Lower leg skin (tissue), 4 donors: ENCODE measurements at regions not wholly inside any gene's neighbourhood (a gene's known extent, or its start where the extent isn't known, plus 50 kb on each side); places are given as distances from the start of the nearest gene placed in this dataset.

Experiments used
- DNase-seq, 2 donors: peaks; one replicate each; pipeline ENCODE4 v3.0.0-alpha.2; 2019; ENCODE audit warnings: low spot score in 2 of 2
- H3K4me3 ChIP-seq: fragments of 200-600 bp; sonication (generic); 2 replicates; pipeline ENCODE4 v1.5.1; 2017; ENCODE audit warnings: mild to moderate bottlenecking, low read depth; ENCODE audit not compliant: poor library complexity, severe bottlenecking
- POLR2A ChIP-seq, 2 donors: fragments of 450-650 bp; IDR thresholded peaks; one replicate each; pipeline ENCODE4 v1.6.1; 2016 to 2017; ENCODE audit warnings: antibody characterized with exemption in 2 of 2, mild to moderate bottlenecking in 1 of 2, moderate library complexity in 1 of 2
- WGBS, 2 donors: methylation state at CpG; one replicate each; pipeline ENCODE4 v1.1.5; 2018; 5-methylcytosine and 5-hydroxymethylcytosine counted together
- intact Hi-C: fragments of 100-400 bp; cut with DNase I; formaldehyde crosslinking; loops from one replicate; pipeline ENCODE4 v1.15.0; 2023; ENCODE audit warnings: low total_unique reads
- TF ChIP-seq, protein P1 (sequence below), 3 donors: fragments of 450-650 bp; IDR thresholded peaks; one replicate each; pipeline ENCODE4 v1.5.1; 2016; ENCODE audit warnings: antibody characterized with exemption in 3 of 3, mild to moderate bottlenecking in 3 of 3, moderate library complexity in 2 of 3

DNA sequence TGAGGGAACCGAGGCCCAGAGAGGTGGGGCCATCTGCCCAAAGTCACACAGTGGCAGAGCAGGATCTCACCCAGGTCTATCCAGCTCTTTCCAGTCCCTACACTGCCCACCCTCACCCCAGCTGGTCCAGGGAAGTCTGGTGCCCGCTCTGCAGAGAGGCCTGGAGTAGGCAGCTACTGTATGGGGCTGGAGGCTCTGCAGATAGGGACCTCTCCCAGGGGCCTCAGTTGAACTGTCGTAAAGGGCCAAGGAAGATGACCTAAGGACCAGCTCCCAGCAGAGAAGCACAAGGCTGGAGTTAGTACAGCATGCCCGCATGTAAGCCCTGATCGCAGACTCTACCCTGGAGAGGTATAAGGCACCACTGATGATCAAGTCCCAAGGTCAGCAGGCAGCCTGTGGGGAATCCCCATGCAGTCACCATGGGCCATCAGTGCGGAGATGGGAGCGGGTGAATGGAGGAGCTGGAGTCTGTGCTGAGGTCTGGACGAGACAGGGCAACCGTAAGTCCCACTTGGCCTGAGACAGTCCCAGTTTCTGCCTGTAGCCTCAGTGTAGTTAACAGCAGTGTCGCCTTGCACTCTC lies 320.2 kb downstream of the MATN1 start:
- intact Hi-C loops, result loop anchor here (10.0 kb wide), 1 partner anchor 302 kb away; no protein-coding TSS in a partner anchor
- no peak for TF ChIP-seq POLR2A (IDR thresholded peaks at IDR 0.05)
- TF ChIP-seq, protein P1, sequence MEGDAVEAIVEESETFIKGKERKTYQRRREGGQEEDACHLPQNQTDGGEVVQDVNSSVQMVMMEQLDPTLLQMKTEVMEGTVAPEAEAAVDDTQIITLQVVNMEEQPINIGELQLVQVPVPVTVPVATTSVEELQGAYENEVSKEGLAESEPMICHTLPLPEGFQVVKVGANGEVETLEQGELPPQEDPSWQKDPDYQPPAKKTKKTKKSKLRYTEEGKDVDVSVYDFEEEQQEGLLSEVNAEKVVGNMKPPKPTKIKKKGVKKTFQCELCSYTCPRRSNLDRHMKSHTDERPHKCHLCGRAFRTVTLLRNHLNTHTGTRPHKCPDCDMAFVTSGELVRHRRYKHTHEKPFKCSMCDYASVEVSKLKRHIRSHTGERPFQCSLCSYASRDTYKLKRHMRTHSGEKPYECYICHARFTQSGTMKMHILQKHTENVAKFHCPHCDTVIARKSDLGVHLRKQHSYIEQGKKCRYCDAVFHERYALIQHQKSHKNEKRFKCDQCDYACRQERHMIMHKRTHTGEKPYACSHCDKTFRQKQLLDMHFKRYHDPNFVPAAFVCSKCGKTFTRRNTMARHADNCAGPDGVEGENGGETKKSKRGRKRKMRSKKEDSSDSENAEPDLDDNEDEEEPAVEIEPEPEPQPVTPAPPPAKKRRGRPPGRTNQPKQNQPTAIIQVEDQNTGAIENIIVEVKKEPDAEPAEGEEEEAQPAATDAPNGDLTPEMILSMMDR (IDR thresholded peaks at IDR 0.05), result no peak
- H3K4me3 ChIP-seq, result no peak overlapping the region
- peak in 1 of 2 donors; percentile 63 for DNase-seq
- 91 to 95% methylated on average over 10 of the region's 10 CpGs for WGBS, 2 donors

DNA sequence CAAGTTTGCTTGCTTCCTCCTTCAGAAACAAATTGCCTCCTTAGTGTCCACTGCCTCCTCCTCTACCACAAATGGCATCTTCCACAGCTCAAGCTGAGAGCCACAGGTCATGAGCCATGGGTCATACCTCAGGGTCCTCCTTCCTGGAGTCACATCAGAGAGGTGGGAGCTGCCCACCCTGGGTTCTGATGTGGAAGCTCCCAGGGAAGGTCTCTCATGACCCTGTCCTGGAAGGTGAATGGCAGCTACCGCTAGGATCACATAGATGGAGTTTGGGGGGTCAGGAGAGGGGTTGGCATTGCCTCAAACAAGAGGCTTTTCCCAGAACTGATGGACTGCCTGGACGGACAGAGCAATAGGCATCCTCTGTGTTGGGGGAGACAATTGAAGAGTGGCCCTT lies 321.4 kb downstream of the MATN1 start:
- 82 to 94% methylated on average over 2 of the region's 2 CpGs for WGBS, 2 donors
- intact Hi-C loops, result loop anchor here (10.0 kb wide), 1 partner anchor 303 kb away; no protein-coding TSS in a partner anchor
- TF ChIP-seq, protein P1 (IDR thresholded peaks at IDR 0.05), result no peak
- TF ChIP-seq POLR2A (IDR thresholded peaks at IDR 0.05), result no peak
- no peak overlapping the region for H3K4me3 ChIP-seq
- DNase-seq, result peak in 1 of 2 donors; percentile 42

DNA sequence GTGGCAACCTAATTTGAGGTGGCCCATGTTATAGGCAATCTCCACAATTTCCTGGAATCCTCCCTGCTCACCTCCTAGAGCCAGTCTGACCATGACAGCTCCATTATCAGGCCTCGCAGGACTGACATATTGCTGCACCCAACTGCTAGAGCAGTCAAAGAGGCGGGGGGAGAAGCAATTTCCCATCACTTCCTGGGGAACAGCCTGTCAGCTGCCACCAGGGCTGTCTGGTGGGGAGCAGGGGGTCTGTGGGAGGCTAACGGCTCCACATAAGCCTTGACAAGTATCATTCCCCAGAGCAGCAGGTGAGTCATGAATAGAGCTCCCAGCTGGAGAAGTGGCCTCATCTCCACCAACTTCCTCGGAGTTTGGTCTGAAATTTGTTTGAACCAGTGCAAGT lies 322.9 kb downstream of the MATN1 start:
- intact Hi-C loops, result loop anchor here (10.0 kb wide), 1 partner anchor 304 kb away; no protein-coding TSS in a partner anchor
- DNase-seq, result peak in 1 of 2 donors; percentile 8
- no peak overlapping the region for H3K4me3 ChIP-seq
- WGBS, 2 donors, result 59 to 80% methylated on average over 3 to 4 of the region's 4 CpGs
- TF ChIP-seq, protein P1 (IDR thresholded peaks at IDR 0.05), result no peak
- TF ChIP-seq POLR2A (IDR thresholded peaks at IDR 0.05), result no peak

DNA sequence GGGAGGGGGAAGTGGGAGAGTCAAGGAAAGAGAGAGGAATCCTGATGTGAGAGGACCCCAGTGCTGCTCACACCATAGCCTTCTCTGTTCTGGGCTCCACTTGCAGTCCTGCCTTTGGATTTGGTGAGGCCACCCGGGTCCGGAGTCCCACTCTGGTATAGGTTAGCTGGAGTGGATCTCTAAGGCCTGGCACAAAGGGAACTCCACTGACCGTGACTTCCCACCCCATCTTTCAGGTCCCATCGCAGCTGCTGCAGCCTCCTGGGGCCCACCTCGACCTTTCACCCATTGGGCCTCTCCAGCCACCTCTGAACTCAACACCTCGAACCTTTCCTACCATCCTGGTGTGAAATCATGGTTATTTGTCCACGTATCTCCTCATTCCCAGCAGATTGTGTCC lies 324.4 kb downstream of the MATN1 start:
- no peak overlapping the region for H3K4me3 ChIP-seq
- 80 to 88% methylated on average over 7 of the region's 7 CpGs for WGBS, 2 donors
- intact Hi-C loops, result no loop called here
- peak in 1 of 2 donors; percentile 65 for DNase-seq
- TF ChIP-seq, protein P1 (IDR thresholded peaks at IDR 0.05), result no peak
- no peak for TF ChIP-seq POLR2A (IDR thresholded peaks at IDR 0.05)

DNA sequence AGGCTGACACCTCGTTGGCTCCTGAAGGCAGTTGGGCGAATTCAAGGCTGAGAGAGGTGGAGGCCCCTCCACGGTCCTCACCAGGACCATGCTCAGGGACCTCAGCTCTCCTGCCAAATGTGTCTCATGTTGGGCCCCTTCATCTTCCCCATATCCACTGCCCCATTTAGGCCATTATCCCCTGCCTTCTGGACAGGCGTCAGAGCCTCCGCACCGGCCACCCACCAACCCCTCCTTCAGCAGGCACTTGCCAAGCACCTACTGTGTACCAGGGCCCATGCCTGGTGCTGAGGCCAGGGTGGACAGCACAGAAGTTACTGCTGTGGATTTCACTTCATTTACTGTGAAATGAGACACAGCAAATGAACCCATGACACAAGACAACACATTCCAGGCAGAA lies 325.8 kb downstream of the MATN1 start:
- intact Hi-C loops, result no loop called here
- TF ChIP-seq, protein P1 (IDR thresholded peaks at IDR 0.05), result no peak
- no peak for TF ChIP-seq POLR2A (IDR thresholded peaks at IDR 0.05)
- 88 to 90% methylated on average over 6 of the region's 6 CpGs for WGBS, 2 donors
- peak in 1 of 2 donors; percentile 40 for DNase-seq
- no peak overlapping the region for H3K4me3 ChIP-seq

DNA sequence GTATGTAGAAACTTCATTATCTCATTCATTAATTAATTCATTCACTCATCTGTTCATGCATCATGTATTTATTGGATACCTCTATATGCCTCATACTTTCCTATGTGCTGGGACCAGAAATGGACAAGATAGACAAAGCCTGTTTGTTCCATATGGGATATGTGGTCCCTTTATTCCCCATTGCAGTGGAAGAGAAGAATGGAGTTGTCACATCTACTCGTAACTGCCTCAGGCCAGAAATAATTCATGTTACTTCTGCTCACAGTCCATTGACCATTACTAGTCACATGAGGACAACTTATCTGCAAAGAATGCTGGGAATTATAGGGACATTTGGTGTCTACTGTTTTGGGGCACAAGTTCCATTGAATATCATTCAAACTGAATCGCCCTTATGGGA lies 327.8 kb downstream of the MATN1 start:
- no peak overlapping the region for H3K4me3 ChIP-seq
- TF ChIP-seq, protein P1 (IDR thresholded peaks at IDR 0.05), result no peak
- TF ChIP-seq POLR2A (IDR thresholded peaks at IDR 0.05), result no peak
- DNase-seq, result no peak
- WGBS, 2 donors, result 88 to 96% methylated on average over 2 of the region's 2 CpGs
- intact Hi-C loops, result no loop called here
